Stimulated activated CD4-positive, alpha-beta T cell treated with anti-CD3 and anti-CD28 coated beads, Interleukin-12 subunit alpha, Interleukin-12 subunit beta, amount 100 ng/mL, for 24 hours (primary cell): ENCODE measurements at regions not wholly inside any gene's neighbourhood (a gene's known extent, or its start where the extent isn't known, plus 50 kb on each side); places are given as distances from the start of the nearest gene placed in this dataset.
"Not testable (repeated sequence)": the region's sequence is repeated elsewhere in the genome, so short reads cannot be mapped to it uniquely, and the experiment has no call there.

ENCODE experiments used
- DNase-seq, 2 experiments: peaks; one replicate each; pipeline ENCODE4 v3.0.0-alpha.2; 2020; ENCODE audit warnings: low read depth in 2 of 2

GRCh38 chr16:64358291-64358690 is 763.6 kb downstream of the CDH11 start:
- no peak for DNase-seq

- no peak for DNase-seq
Observed at GRCh38 chr16:64356267-64356666, 765.6 kb downstream of the CDH11 start.

GRCh38 chr16:64352246-64352645 is 769.6 kb downstream of the CDH11 start:
- no peak for DNase-seq

- DNase-seq = no peak
Observed at GRCh38 chr16:64351121-64351520, 770.7 kb downstream of the CDH11 start.

- DNase-seq = no peak
Observed at GRCh38 chr16:64346080-64346479, 775.8 kb downstream of the CDH11 start.

- no peak for DNase-seq
Observed at GRCh38 chr16:64345142-64345541, 776.7 kb downstream of the CDH11 start.

- not testable (repeated sequence) for DNase-seq
Observed at GRCh38 chr16:64343820-64344443, 777.9 kb downstream of the CDH11 start.

GRCh38 chr16:64343061-64343819 is 778.6 kb downstream of the CDH11 start:
- DNase-seq = no peak

GRCh38 chr16:64341336-64341735 is 780.5 kb downstream of the CDH11 start:
- not testable (repeated sequence) for DNase-seq

- DNase-seq = no peak
Observed at GRCh38 chr16:64339052-64339770, 782.7 kb downstream of the CDH11 start.

- no peak for DNase-seq
Observed at GRCh38 chr16:64321881-64322280, 800.0 kb downstream of the CDH11 start.

- no peak for DNase-seq
Observed at GRCh38 chr16:64321066-64321465, 800.8 kb downstream of the CDH11 start.

GRCh38 chr16:64317601-64318000 is 804.3 kb downstream of the CDH11 start:
- no peak for DNase-seq

- DNase-seq = no peak
Observed at GRCh38 chr16:64313726-64314125, 808.1 kb downstream of the CDH11 start.

GRCh38 chr16:64312980-64313379 is 808.9 kb downstream of the CDH11 start:
- no peak for DNase-seq

GRCh38 chr16:64312292-64312691 is 809.6 kb downstream of the CDH11 start:
- no peak for DNase-seq

- DNase-seq = no peak
Observed at GRCh38 chr16:64311241-64311640, 810.6 kb downstream of the CDH11 start.

- no peak for DNase-seq
Observed at GRCh38 chr16:64309398-64310110, 812.3 kb downstream of the CDH11 start.

- DNase-seq = no peak
Observed at GRCh38 chr16:64308721-64309120, 813.1 kb downstream of the CDH11 start.

GRCh38 chr16:64307431-64307830 is 814.4 kb downstream of the CDH11 start:
- DNase-seq = no peak

GRCh38 chr16:64305663-64306062 is 816.2 kb downstream of the CDH11 start:
- DNase-seq = no peak

- DNase-seq = no peak
Observed at GRCh38 chr16:64304951-64305350, 816.9 kb downstream of the CDH11 start.
